SJCRH30 (cell line): ENCODE measurements at regions not wholly inside any gene's neighbourhood (a gene's known extent, or its start where the extent isn't known, plus 50 kb on each side); places are given as distances from the start of the nearest gene placed in this dataset.
A peak's percentile ranks its signal among the peaks of the same experiment; 100 is the strongest.

Source experiments
- DNase-seq, 2 experiments: peaks; one replicate each; pipeline ENCODE4 v3.0.0-alpha.2; 2015 to 2020
- H3K27ac ChIP-seq: fragments of 250-450 bp; sonication (Bioruptor Pico); 2 replicates; pipeline ENCODE4 v1.5.1; 2020; ENCODE audit warnings: mild to moderate bottlenecking, moderate library complexity
- H3K27me3 ChIP-seq: fragments of 250-450 bp; sonication (Bioruptor Pico); 2 replicates; pipeline ENCODE4 v1.5.1; 2020; ENCODE audit warnings: mild to moderate bottlenecking, moderate library complexity
- H3K36me3 ChIP-seq: fragments of 250-450 bp; sonication (Bioruptor Pico); 2 replicates; pipeline ENCODE4 v1.5.1; 2020; ENCODE audit warnings: mild to moderate bottlenecking, moderate library complexity
- H3K4me1 ChIP-seq: fragments of 250-450 bp; sonication (Bioruptor Pico); 2 replicates; pipeline ENCODE4 v1.5.1; 2020; ENCODE audit warnings: mild to moderate bottlenecking, moderate library complexity
- H3K4me3 ChIP-seq: fragments of 250-450 bp; sonication (Bioruptor Pico); 2 replicates; pipeline ENCODE4 v1.5.1; 2020; ENCODE audit warnings: mild to moderate bottlenecking, moderate library complexity
- H3K9me3 ChIP-seq: fragments of 250-450 bp; sonication (Bioruptor Pico); replicated peaks from 2 replicates; pipeline ENCODE4 v1.5.1; 2020; ENCODE audit warnings: mild to moderate bottlenecking, moderate library complexity

DNA sequence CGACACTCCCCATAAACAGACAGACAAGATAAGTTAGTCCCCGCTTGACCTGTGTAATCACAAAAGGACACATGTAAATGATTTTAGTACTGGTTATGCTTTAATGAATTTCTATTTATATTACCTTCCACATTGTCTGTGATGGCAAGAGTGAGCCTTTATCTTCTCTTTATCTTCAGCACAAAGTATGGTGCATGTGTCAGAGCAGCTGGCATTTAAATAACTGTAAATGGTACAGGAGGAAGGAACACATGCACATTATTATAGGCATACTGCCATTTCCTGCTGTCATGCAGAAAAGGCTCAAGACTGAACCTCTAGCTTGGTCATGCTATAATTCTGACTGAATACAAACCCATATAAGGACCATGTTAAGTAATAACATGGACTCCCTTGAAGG, 1342.7 kb upstream of the TENM4 start:
- no peaks in the 10 kb centered on the region for H3K4me1 ChIP-seq
- H3K27me3 ChIP-seq, result no peaks in the 10 kb centered on the region
- no peaks in the 10 kb centered on the region for H3K9me3 ChIP-seq
- H3K36me3 ChIP-seq, result no peaks in the 10 kb centered on the region
- H3K4me3 ChIP-seq, result no peak overlapping the region
- H3K27ac ChIP-seq, result no peak overlapping the region
- no peak for DNase-seq

DNA sequence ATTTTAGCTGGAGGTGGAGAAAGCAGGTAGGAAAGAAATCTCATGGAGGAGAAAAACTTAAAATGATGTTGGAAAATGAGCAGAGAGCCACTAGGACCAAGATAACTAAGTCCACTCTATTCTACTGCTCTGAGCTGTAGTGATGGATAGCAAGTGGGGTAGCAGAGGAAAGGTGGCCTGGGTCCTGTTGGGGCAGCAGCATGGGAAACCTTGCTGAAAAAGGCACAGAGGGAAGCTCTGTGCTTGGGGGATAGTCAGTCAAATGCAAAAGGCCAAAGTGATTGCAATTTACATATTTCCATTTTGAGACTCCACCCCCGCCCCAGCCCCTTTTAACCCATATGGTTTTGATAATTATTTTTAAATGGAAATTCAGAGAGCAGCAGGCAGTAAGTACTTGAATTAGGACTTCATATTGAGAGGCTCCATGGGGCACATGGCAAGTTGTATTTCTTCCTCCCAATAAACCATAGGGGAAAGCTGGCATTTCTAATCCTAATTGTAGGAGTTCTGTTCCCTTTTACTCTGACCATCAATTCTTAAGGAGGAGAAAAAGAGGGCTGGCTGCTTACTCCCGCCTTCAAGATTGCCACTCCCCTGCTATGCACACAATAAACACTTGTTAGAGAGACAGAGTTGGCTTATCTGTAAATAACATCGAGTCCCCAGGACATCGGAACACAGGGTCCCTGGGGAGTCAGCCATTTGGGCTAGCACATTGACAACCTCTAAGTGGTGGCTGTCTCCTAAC, 1341.5 kb upstream of the TENM4 start:
- DNase-seq, result no peak
- no peak overlapping the region for H3K4me3 ChIP-seq
- H3K4me1 ChIP-seq, result no peaks in the 10 kb centered on the region
- no peaks in the 10 kb centered on the region for H3K27me3 ChIP-seq
- no peaks in the 10 kb centered on the region for H3K9me3 ChIP-seq
- H3K27ac ChIP-seq, result no peak overlapping the region
- no peaks in the 10 kb centered on the region for H3K36me3 ChIP-seq

DNA sequence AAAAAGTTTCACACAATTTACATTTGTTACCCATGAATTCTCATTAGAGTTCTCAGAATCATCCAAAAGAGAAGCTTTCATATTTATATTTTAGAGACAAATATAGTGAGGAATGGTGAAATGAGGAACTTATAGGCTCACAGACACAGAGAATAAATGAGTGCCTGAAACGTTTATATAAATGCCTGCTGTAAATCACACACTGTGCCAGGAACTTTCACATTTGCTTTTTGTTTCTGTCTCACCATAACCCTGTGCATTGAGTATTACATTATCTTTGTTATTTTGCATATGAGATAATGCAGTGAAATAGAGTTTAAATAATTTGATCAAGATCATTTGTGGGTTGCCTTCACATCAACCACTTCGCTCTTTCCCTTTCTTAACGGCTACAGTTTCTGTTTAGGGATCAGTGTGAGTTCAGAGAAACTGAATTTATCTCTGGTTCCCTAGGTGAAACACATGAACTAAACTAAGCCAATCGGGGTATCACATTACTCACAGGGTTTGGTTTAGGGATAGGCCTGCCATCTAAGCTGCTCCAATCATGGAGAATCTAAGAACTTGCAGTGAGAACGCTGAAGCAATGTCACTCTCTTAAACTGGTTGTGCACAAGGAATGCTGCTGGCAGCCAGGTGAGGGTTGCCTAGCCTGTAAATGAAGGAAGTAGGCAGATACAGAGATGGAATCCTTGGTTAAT, 1339.2 kb upstream of the TENM4 start:
- no peak for DNase-seq
- no peak overlapping the region for H3K27ac ChIP-seq
- no peak overlapping the region for H3K4me3 ChIP-seq
- no peaks in the 10 kb centered on the region for H3K9me3 ChIP-seq
- no peaks in the 10 kb centered on the region for H3K27me3 ChIP-seq
- no peaks in the 10 kb centered on the region for H3K36me3 ChIP-seq
- no peaks in the 10 kb centered on the region for H3K4me1 ChIP-seq

DNA sequence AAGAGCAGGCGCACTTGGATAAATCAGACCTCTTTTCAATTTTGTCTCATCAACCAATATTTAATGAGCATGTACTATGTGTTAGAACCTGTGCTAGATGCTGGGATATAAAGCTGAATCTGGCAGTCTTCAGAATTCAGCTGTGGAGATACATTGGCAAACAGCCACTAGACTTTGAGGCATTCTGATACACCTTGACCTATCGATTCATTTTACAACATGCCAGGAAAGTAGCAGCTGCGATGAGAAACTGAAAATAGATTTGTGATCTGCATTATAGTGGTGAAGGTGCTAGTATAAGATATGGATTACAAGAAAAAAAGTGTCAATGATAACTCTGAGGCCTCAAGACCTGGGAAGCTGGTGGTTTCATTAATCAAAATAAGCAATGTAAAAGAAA, 1338.1 kb upstream of the TENM4 start:
- H3K27ac ChIP-seq, result no peak overlapping the region
- H3K9me3 ChIP-seq, result no peaks in the 10 kb centered on the region
- H3K27me3 ChIP-seq, result no peaks in the 10 kb centered on the region

DNA sequence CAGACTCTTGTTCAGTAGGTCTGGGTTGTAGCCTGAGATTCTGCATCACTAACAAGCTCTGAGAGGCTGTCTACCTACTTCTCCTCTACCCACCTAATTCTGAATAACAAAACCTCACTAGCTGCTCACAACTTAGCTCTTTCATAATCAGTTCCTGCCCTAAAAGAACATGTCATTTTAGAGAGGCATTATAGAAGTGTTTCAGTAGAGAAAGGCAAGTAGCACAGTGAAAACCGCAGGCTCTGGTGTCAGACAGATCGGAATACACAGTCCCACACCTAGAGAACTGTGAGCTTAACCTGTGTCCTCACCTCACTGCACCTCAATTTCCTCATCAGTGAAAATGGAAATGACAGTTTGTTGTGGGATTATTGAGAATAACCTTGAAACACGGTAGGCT, 1337.6 kb upstream of the TENM4 start:
- no peak overlapping the region for H3K27ac ChIP-seq

More for the DNA sequence above, 1338.1 kb upstream of the TENM4 start:
- Histone ChIP-seq H3K36me3 (no peaks in the 10 kb centered on the region), H3K4me1 (no peaks in the 10 kb centered on the region), H3K4me3 (no peak overlapping the region)
- no peak for DNase-seq

DNA sequence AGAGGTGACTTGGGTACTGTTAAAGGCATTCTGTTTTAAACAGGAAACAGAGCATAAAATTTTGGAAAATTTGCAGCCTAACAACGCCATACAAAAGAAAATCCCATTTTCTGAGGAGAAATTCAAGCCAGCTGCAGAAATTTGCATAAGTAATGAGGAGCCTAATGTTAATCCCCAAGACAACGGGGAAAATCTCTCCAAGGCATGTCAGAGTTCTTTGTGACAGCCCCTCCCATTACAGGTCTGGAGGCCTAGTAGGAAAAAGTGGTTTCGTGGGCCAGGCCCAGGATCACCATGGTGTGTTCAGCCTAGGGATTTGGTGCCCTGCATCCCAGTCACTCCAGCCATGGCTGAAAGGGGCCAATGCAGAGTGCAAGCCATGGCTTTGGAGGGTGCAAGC, 1333.1 kb upstream of the TENM4 start:
- H3K4me1 ChIP-seq, result no peaks in the 10 kb centered on the region
- no peaks in the 10 kb centered on the region for H3K36me3 ChIP-seq
- H3K9me3 ChIP-seq, result no peaks in the 10 kb centered on the region
- H3K27ac ChIP-seq, result no peak overlapping the region
- H3K27me3 ChIP-seq, result no peaks in the 10 kb centered on the region
- DNase-seq, result no peak
- H3K4me3 ChIP-seq, result no peak overlapping the region

More for the DNA sequence above, 1337.6 kb upstream of the TENM4 start:
- Histone ChIP-seq H3K4me1 (no peaks in the 10 kb centered on the region), H3K4me3 (no peak overlapping the region), H3K36me3 (no peaks in the 10 kb centered on the region), H3K27me3 (no peaks in the 10 kb centered on the region), H3K9me3 (no peaks in the 10 kb centered on the region)
- DNase-seq, result no peak

DNA sequence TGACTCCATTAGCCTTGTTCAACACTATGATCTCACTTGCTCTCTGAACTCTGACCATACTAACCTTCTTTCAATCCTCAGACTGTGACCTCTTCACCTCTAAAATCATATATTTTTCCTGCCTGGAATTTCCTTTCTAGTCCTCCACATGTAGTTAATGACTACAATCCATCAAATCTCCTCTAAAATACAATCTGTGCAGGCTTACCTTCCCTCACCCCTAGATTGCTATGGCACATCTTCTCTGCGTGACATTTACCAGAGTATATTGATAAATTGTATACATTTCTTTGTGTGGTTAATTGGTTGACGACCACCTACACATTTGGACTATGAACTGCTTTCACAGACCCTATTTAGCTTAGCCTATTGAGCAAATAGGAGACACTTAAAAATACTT, 1330.2 kb upstream of the TENM4 start:
- Histone ChIP-seq H3K4me3 (no peak overlapping the region), H3K9me3 (no peaks in the 10 kb centered on the region), H3K36me3 (no peaks in the 10 kb centered on the region), H3K4me1 (no peaks in the 10 kb centered on the region), H3K27ac (no peak overlapping the region), H3K27me3 (no peaks in the 10 kb centered on the region)
- DNase-seq, result no peak

DNA sequence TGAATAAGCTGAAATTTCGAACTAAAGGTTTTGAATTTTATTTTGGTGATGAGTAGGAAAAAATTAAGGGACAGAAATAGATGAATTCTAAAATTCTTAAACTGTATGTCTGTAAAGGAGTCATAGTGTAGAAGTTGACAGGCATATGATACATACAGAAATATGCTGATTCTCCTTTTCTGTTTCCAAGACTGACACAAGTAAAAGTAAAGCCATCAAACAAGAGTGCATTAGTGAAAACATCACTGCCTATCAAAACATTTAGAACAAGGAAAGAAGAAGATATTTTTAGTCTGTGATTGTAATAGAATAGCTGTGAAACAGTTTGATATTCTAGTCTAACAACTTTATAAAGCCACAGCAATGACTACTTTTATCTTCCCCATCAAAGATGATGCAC, 1318.0 kb upstream of the TENM4 start:
- H3K36me3 ChIP-seq, result no peaks in the 10 kb centered on the region
- H3K27ac ChIP-seq, result no peak overlapping the region
- no peaks in the 10 kb centered on the region for H3K9me3 ChIP-seq
- no peaks in the 10 kb centered on the region for H3K27me3 ChIP-seq
- H3K4me3 ChIP-seq, result no peak overlapping the region
- no peaks in the 10 kb centered on the region for H3K4me1 ChIP-seq
- DNase-seq, result no peak

DNA sequence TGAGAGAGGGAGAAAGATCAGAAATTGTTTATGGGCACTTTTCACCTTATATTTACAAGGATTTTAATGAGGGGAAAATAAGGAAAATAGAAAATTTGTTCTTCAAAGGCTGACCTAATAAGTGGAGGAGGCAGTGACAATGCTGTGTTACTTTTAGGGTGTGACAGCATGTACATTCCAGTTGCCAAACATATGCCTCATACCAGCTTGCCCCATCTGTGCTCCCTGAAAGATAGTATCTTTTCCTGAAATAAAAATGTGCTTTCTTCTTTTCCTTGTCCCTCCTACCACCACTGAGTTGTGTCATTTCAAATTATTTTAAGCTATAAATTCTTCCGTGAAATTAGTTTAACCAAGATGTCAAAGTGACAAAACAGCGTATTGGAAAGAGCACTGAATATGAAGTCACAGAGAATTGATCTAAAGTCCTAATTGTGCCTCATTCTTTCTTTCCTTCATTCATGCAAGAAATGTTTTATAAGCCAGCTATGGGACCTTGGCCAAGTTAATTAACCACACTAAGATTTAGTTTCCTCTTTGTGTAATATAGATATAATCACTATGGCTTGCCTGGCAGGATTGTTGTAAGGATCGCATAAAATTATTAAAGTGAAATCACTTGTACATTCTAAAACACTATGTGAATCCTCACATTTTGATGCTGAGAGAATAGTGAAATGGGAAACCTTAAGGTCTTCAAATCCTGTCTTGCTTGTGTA, 1307.5 kb upstream of the TENM4 start:
- no peaks in the 10 kb centered on the region for H3K9me3 ChIP-seq
- H3K27me3 ChIP-seq, result no peaks in the 10 kb centered on the region
- H3K4me3 ChIP-seq, result no peak overlapping the region
- no peak overlapping the region for H3K27ac ChIP-seq
- no peaks in the 10 kb centered on the region for H3K4me1 ChIP-seq
- no peaks in the 10 kb centered on the region for H3K36me3 ChIP-seq
- no peak for DNase-seq

DNA sequence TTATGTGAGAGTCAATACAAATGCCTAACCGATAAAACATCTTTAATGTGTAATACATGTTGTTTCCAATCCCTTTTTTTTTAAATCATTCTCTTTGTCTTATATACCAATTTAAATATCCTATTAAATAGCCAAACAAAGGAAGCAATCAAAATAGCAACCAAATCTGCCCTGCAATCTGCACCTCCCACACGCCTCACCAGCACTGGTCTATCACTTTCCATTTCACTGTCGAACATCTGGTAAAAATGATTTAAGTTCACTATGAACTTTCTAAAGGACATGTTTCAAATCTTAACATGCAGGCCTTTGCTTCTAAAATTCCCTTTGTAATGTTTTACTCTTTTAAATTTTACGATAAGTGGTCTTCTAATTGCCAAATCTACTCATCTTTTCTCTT, 1305.5 kb upstream of the TENM4 start:
- H3K27ac ChIP-seq, result no peak overlapping the region
- no peak overlapping the region for H3K4me3 ChIP-seq
- H3K36me3 ChIP-seq, result no peaks in the 10 kb centered on the region
- no peak for DNase-seq
- H3K27me3 ChIP-seq, result no peaks in the 10 kb centered on the region
- H3K9me3 ChIP-seq, result no peaks in the 10 kb centered on the region
- H3K4me1 ChIP-seq, result no peaks in the 10 kb centered on the region

DNA sequence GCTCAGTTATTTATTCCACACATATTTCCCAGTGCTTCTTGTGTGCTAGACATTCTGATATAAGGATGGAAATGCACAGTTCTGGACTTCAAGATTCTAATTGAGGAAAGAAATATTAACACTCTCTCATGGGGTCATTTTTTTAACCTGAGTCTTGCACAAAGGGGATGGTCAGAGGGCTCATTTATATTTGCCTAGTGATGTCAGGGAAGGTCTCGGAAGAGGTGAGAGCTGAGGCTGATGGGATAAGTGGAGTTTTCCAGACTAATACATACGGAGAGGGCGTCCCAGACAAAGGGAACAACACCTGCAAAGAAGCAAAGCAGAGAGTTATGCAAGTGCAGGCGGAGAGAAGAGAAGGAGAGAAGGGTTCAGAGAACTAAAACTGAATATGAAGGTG, 1304.6 kb upstream of the TENM4 start:
- H3K36me3 ChIP-seq, result no peaks in the 10 kb centered on the region
- no peak for DNase-seq
- no peak overlapping the region for H3K27ac ChIP-seq
- no peaks in the 10 kb centered on the region for H3K4me1 ChIP-seq
- no peaks in the 10 kb centered on the region for H3K9me3 ChIP-seq
- no peaks in the 10 kb centered on the region for H3K27me3 ChIP-seq
- H3K4me3 ChIP-seq, result no peak overlapping the region

DNA sequence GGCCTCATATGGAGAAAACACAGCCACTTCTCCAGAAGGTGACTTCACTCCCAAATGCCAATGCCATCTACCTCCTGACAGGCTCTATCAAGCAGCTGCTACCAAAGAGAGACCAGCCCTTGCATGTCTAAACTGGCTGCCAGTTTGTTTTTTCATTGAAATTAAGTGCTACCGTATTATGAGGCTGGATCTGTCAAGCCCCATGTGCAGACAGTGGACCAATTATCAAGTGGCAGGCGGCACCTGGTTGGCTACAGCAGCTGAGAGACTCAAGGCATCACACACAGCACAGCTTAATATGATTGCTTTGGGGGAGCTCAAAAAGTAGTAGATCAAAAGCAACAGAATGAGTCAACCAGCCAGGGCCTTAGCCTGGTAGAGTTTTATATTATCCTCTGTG, 1293.0 kb upstream of the TENM4 start:
- H3K4me3 ChIP-seq, result no peak overlapping the region
- H3K4me1 ChIP-seq, result no peaks in the 10 kb centered on the region
- H3K9me3 ChIP-seq, result no peaks in the 10 kb centered on the region
- no peaks in the 10 kb centered on the region for H3K27me3 ChIP-seq
- no peak overlapping the region for H3K27ac ChIP-seq
- DNase-seq, result no peak
- H3K36me3 ChIP-seq, result no peaks in the 10 kb centered on the region

DNA sequence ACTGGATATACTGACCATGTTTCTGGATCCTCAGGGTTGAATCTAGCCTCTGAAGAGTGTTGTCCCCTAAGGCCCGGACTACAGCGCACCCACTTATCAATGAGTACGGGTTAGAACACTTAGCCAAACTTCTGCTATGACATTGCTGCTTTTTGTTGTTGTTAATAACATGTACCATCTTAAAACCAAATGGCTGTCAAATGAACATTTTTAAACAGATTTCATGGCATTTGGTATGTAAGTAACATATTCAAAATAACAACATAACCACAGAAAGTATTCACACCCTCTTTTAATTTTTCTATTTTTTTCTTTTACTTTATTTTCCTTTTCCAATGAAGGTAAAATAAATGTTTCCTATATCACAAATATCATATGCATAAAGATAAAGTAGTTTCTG, 1292.5 kb upstream of the TENM4 start:
- DNase-seq, result no peak
- no peaks in the 10 kb centered on the region for H3K27me3 ChIP-seq
- no peak overlapping the region for H3K27ac ChIP-seq

DNA sequence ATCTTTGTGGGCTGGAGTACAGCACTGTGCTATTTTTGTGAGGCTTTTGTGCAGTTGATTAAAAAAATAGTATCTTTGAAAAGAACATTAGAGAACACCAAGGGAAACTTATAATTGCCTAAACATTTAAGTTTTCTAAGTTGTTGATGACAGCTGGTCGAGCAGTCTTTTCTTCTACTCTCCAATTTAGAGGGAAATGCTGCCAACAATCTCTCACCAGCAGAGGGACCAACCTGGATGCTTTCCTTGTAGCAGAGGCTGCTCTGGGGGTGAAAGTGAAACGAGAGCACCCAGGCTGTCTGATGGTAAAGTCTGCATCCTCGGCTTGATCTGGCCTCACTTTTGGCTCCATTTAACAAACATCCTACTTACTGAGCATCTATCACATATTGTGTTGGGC, 1286.5 kb upstream of the TENM4 start:
- H3K27ac ChIP-seq, result no peak overlapping the region
- no peaks in the 10 kb centered on the region for H3K4me1 ChIP-seq
- no peaks in the 10 kb centered on the region for H3K9me3 ChIP-seq
- H3K36me3 ChIP-seq, result no peaks in the 10 kb centered on the region
- H3K27me3 ChIP-seq, result no peaks in the 10 kb centered on the region
- DNase-seq, result peak in 1 of 2 experiments; percentile 11
- H3K4me3 ChIP-seq, result no peak overlapping the region

More for the DNA sequence above, 1292.5 kb upstream of the TENM4 start:
- H3K4me1 ChIP-seq, result no peaks in the 10 kb centered on the region
- no peaks in the 10 kb centered on the region for H3K36me3 ChIP-seq
- H3K9me3 ChIP-seq, result no peaks in the 10 kb centered on the region
- H3K4me3 ChIP-seq, result no peak overlapping the region

DNA sequence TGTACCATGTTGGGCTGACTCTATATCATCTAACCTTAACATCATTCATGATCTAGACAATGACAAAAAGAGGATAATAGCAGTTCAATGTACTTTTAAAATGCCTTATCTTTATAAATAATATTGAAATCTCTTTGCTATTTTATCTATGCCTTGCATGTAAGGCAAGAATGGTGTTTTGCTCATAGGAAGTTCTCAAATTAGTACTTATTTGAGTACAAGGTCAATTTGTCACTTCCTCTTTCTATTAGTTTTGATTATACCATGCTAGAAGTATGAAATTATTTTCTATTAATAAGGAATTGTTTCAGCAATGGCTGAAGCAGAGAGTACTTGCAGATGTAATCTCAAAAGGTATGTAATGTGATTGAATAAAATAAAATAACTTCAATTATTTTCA, 1285.4 kb upstream of the TENM4 start:
- Histone ChIP-seq H3K27me3 (no peaks in the 10 kb centered on the region), H3K4me1 (no peaks in the 10 kb centered on the region)
- no peak for DNase-seq

More for the DNA sequence above, 1285.4 kb upstream of the TENM4 start:
- H3K9me3 ChIP-seq, result no peaks in the 10 kb centered on the region
- H3K36me3 ChIP-seq, result no peaks in the 10 kb centered on the region
- no peak overlapping the region for H3K4me3 ChIP-seq
- H3K27ac ChIP-seq, result no peak overlapping the region
